ENCODE measurements at regions not wholly inside any gene's neighbourhood (a gene's known extent, or its start where the extent isn't known, plus 50 kb on each side); places are given as distances from the start of the nearest gene placed in this dataset.

GRCh38 chrX:149272690-149273463 lies 232.2 kb downstream of the IDS start:
- DNase-seq, result no peak

- no peak for DNase-seq
Measured at GRCh38 chrX:149267878-149268813, 237.0 kb downstream of the IDS start.

GRCh38 chrX:149262086-149262485 lies 243.0 kb downstream of the IDS start:
- no peak for DNase-seq

GRCh38 chrX:149259241-149259640 lies 245.9 kb downstream of the IDS start:
- no peak for DNase-seq

- DNase-seq, result no peak
Measured at GRCh38 chrX:149255860-149256259, 249.2 kb downstream of the IDS start.

- DNase-seq, result no peak
Measured at GRCh38 chrX:149248073-149248625, 257.0 kb downstream of the IDS start.

GRCh38 chrX:149230689-149231088 lies 274.4 kb downstream of the IDS start:
- DNase-seq, result no peak

- no peak for DNase-seq
Measured at GRCh38 chrX:149223854-149224253, 281.3 kb downstream of the IDS start.

GRCh38 chrX:149222040-149222439 lies 283.1 kb downstream of the IDS start:
- no peak for DNase-seq

- DNase-seq, result no peak
Measured at GRCh38 chrX:149221230-149221629, 283.9 kb downstream of the IDS start.

GRCh38 chrX:149213264-149213663 lies 291.8 kb downstream of the IDS start:
- DNase-seq, result no peak

- DNase-seq, result no peak
Measured at GRCh38 chrX:149208307-149208706, 296.8 kb downstream of the IDS start.

- DNase-seq, result no peak
Measured at GRCh38 chrX:149207518-149207917, 297.6 kb downstream of the IDS start.

GRCh38 chrX:149205937-149206336 lies 299.2 kb downstream of the IDS start:
- no peak for DNase-seq

- no peak for DNase-seq
Measured at GRCh38 chrX:149205081-149205480, 300.0 kb downstream of the IDS start.

- DNase-seq, result no peak
Measured at GRCh38 chrX:149199734-149200133, 305.4 kb downstream of the IDS start.

GRCh38 chrX:149198980-149199732 lies 305.9 kb downstream of the IDS start:
- DNase-seq, result no peak

- DNase-seq, result no peak
Measured at GRCh38 chrX:149185087-149185486, 320.0 kb downstream of the IDS start.

- DNase-seq, result no peak
Measured at GRCh38 chrX:149161435-149162088, 343.5 kb downstream of the IDS start.

GRCh38 chrX:149157976-149158375 lies 347.1 kb downstream of the IDS start:
- no peak for DNase-seq

GRCh38 chrX:149152941-149153340 lies 352.2 kb downstream of the IDS start:
- no peak for DNase-seq

Measured in stimulated activated naive CD4-positive, alpha-beta T cell (primary cell).